Naive thymus-derived CD4-positive, alpha-beta T cell (primary cell): ENCODE measurements at regions not wholly inside any gene's neighbourhood (a gene's known extent, or its start where the extent isn't known, plus 50 kb on each side); places are given as distances from the start of the nearest gene placed in this dataset.

Source experiments
- ATAC-seq: fragments of 150-1000 bp; cut with Tn5 transposase; 2 replicates; pipeline ENCODE4 v1.10.0; 2021; ENCODE audit warnings: mild to moderate bottlenecking, moderate library complexity
- CTCF ChIA-PET: fragments of 350-600 bp; sonication (Branson Sonifier 250); formaldehyde crosslinking; loops from one replicate; lab custom pipeline; 2021; ENCODE audit warnings: antibody characterized with exemption; lab: Charles Lee
- POLR2A ChIA-PET: fragments of 350-600 bp; sonication (Branson Sonifier 250); formaldehyde crosslinking; loops from one replicate; lab custom pipeline; 2021; ENCODE audit warnings: antibody characterized with exemption, inconsistent platforms; lab: Charles Lee
- DNase-seq, 9 donors: peaks; one replicate each; pipeline versions ENCODE4 v3.0.0 to v3.0.0-alpha.2; 2020 to 2022; ENCODE audit warnings: mixed read lengths in 1 of 9
- H3K27ac ChIP-seq: one replicate; pipeline ENCODE4 v1.7.0; 2013; ENCODE audit warnings: mild to moderate bottlenecking, low read depth, low read length, moderate library complexity
- H3K27me3 ChIP-seq, 2 donors: one replicate each; pipeline ENCODE4 v1.7.0; 2013; ENCODE audit warnings: low read length in 2 of 2, mild to moderate bottlenecking in 2 of 2, moderate library complexity in 2 of 2; ENCODE audit not compliant: control insufficient read depth in 2 of 2, insufficient read depth in 2 of 2
- H3K36me3 ChIP-seq, 3 experiments: 1 replicate in 2 of 3; 2 replicates in 1 of 3; pipeline ENCODE4 v1.7.0; 2013; ENCODE audit warnings: low read length in 3 of 3, mild to moderate bottlenecking in 3 of 3, moderate library complexity in 1 of 3; ENCODE audit not compliant: insufficient read depth in 3 of 3, control insufficient read depth in 2 of 3
- H3K4me1 ChIP-seq, 2 donors: one replicate each; pipeline ENCODE4 v1.7.0; 2013; ENCODE audit warnings: low read length in 2 of 2, mild to moderate bottlenecking in 2 of 2, moderate library complexity in 1 of 2; ENCODE audit not compliant: control insufficient read depth in 2 of 2, insufficient read depth in 2 of 2
- H3K4me3 ChIP-seq: 2 replicates; pipeline ENCODE4 v1.7.0; 2013; ENCODE audit warnings: mild to moderate bottlenecking, low read length
- H3K9me3 ChIP-seq, 3 experiments: 1 replicate in 2 of 3; 2 replicates in 1 of 3; pipeline ENCODE4 v1.7.0; 2013; ENCODE audit warnings: low read length in 3 of 3; ENCODE audit not compliant: control insufficient read depth in 2 of 3
- H3K27ac Mint-ChIP-seq, 9 donors: one replicate each; pipeline ENCODE4 v1.8.0; 2020 to 2022; ENCODE audit warnings: mixed read lengths in 9 of 9, mild to moderate bottlenecking in 8 of 9, moderate library complexity in 5 of 9, inconsistent platforms in 2 of 9
- H3K27me3 Mint-ChIP-seq, 5 donors: one replicate each; pipeline ENCODE4 v1.8.0; 2021 to 2022; ENCODE audit warnings: mixed read lengths in 5 of 5, mild to moderate bottlenecking in 1 of 5
- H3K36me3 Mint-ChIP-seq, 5 donors: one replicate each; pipeline ENCODE4 v1.8.0; 2020 to 2022; ENCODE audit warnings: mixed read lengths in 5 of 5, mild to moderate bottlenecking in 3 of 5, inconsistent platforms in 1 of 5
- H3K4me1 Mint-ChIP-seq, 7 donors: one replicate each; pipeline ENCODE4 v1.8.0; 2020 to 2022; ENCODE audit warnings: mixed read lengths in 7 of 7, mild to moderate bottlenecking in 3 of 7, inconsistent platforms in 1 of 7
- H3K4me3 Mint-ChIP-seq, 10 donors: one replicate each; pipeline ENCODE4 v1.8.0; 2020 to 2022; ENCODE audit warnings: mild to moderate bottlenecking in 10 of 10, mixed read lengths in 10 of 10, moderate library complexity in 6 of 10, inconsistent platforms in 2 of 10
- H3K9me3 Mint-ChIP-seq, 11 donors: one replicate each; pipeline ENCODE4 v1.8.0; 2020 to 2022; ENCODE audit warnings: mixed read lengths in 11 of 11, mild to moderate bottlenecking in 4 of 11, inconsistent platforms in 1 of 11, moderate library complexity in 1 of 11
- intact Hi-C, 2 donors: fragments of 100-400 bp; cut with micrococcal nuclease; formaldehyde crosslinking; loops; one replicate each; pipeline ENCODE4 v1.15.1; 2023

- ChIA-PET CTCF (no interaction called here), POLR2A (no interaction called here)
- no peaks in the 10 kb centered on the region for H3K4me1 Mint-ChIP-seq
- H3K27ac Mint-ChIP-seq = no peak overlapping the region
- Histone ChIP-seq H3K4me3 (no peak overlapping the region), H3K27me3 (no peaks in the 10 kb centered on the region), H3K4me1 (no peaks in the 10 kb centered on the region), H3K36me3 (no peaks in the 10 kb centered on the region), H3K9me3 (no peaks in the 10 kb centered on the region), H3K27ac (no peak overlapping the region)
- ATAC-seq = no peak
- no peaks in the 10 kb centered on the region for H3K36me3 Mint-ChIP-seq
- intact Hi-C loops = no loop called here
- DNase-seq = no peak
- peaks cover 0 to 7% (median 0%) of the 10 kb centered on the region in 5 donors for H3K27me3 Mint-ChIP-seq
- H3K9me3 Mint-ChIP-seq = no peaks in the 10 kb centered on the region
- no peak overlapping the region for H3K4me3 Mint-ChIP-seq
Observed at GRCh38 chr9:78826527-78826926, 529.6 kb downstream of the PSAT1 start.

GRCh38 chr9:78828521-78828920 lies 531.6 kb downstream of the PSAT1 start:
- Histone ChIP-seq H3K9me3 (no peaks in the 10 kb centered on the region), H3K36me3 (no peaks in the 10 kb centered on the region), H3K4me3 (no peak overlapping the region), H3K27me3 (no peaks in the 10 kb centered on the region), H3K27ac (no peak overlapping the region), H3K4me1 (no peaks in the 10 kb centered on the region)
- Mint-ChIP-seq H3K4me3 (no peak overlapping the region), H3K9me3 (no peaks in the 10 kb centered on the region), H3K36me3 (no peaks in the 10 kb centered on the region), H3K27me3 (peaks cover 0 to 7% (median 0%) of the 10 kb centered on the region in 5 donors), H3K4me1 (no peaks in the 10 kb centered on the region), H3K27ac (peak overlapping the region in 1 of 9 donors; percentile 16)
- intact Hi-C loops = no loop called here
- DNase-seq (no peak), ATAC-seq (no peak)
- ChIA-PET POLR2A (no interaction called here), CTCF (no interaction called here)

- H3K4me3 Mint-ChIP-seq = no peak overlapping the region
- no peaks in the 10 kb centered on the region for H3K9me3 Mint-ChIP-seq
Observed at GRCh38 chr9:78830301-78830700, 533.4 kb downstream of the PSAT1 start.

DNA sequence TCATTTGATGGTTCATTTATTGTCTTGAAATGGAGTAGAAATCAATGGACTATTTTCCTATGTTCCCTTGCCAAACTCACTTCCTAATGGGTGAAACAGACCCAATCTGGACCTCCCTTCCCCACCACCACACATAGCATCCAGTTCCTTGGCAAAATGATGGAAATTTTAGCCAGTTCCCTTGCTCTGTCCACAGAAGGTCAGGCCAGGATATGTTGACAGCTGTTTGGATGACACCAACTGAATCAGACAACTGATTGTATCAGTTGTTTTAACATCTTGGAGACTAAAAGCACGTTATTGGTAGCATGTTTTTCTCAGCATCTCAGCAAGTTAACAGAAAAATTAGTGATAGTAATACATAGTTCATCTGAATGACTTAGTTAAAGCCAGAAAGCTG lies 534.8 kb downstream of the PSAT1 start:
- H3K36me3 Mint-ChIP-seq = no peaks in the 10 kb centered on the region
- no peaks in the 10 kb centered on the region for H3K36me3 ChIP-seq
- H3K27me3 ChIP-seq = no peaks in the 10 kb centered on the region
- peaks cover 0 to 7% (median 0%) of the 10 kb centered on the region in 5 donors for H3K27me3 Mint-ChIP-seq
- H3K4me1 ChIP-seq = no peaks in the 10 kb centered on the region
- DNase-seq (no peak), ATAC-seq (no peak)
- intact Hi-C loops = no loop called here
- H3K9me3 ChIP-seq = no peaks in the 10 kb centered on the region
- H3K4me3 ChIP-seq = no peak overlapping the region
- H3K27ac ChIP-seq = no peak overlapping the region
- POLR2A ChIA-PET = no interaction called here
- H3K4me1 Mint-ChIP-seq = no peaks in the 10 kb centered on the region
- CTCF ChIA-PET = interaction anchor here (1.2 kb wide), 1 partner anchor 11 kb away, joined by 3 read pairs; no protein-coding TSS in a partner anchor
- H3K4me3 Mint-ChIP-seq = no peak overlapping the region
- H3K27ac Mint-ChIP-seq = no peak overlapping the region
- no peaks in the 10 kb centered on the region for H3K9me3 Mint-ChIP-seq

More at GRCh38 chr9:78830301-78830700, 533.4 kb downstream of the PSAT1 start:
- DNase-seq (no peak), ATAC-seq (no peak)
- intact Hi-C loops = no loop called here
- H3K27me3 ChIP-seq = no peaks in the 10 kb centered on the region
- H3K4me3 ChIP-seq = no peak overlapping the region
- Mint-ChIP-seq H3K27ac (no peak overlapping the region), H3K4me1 (no peaks in the 10 kb centered on the region), H3K27me3 (peaks cover 0 to 7% (median 0%) of the 10 kb centered on the region in 5 donors), H3K36me3 (no peaks in the 10 kb centered on the region)
- H3K36me3 ChIP-seq = no peaks in the 10 kb centered on the region
- ChIA-PET CTCF (no interaction called here), POLR2A (no interaction called here)
- H3K9me3 ChIP-seq = no peaks in the 10 kb centered on the region
- no peaks in the 10 kb centered on the region for H3K4me1 ChIP-seq
- H3K27ac ChIP-seq = no peak overlapping the region

- Mint-ChIP-seq H3K4me1 (no peaks in the 10 kb centered on the region), H3K27me3 (no peaks in the 10 kb centered on the region), H3K27ac (no peak overlapping the region), H3K9me3 (no peaks in the 10 kb centered on the region), H3K4me3 (no peak overlapping the region), H3K36me3 (no peaks in the 10 kb centered on the region)
- DNase-seq (no peak), ATAC-seq (no peak)
- ChIA-PET POLR2A (no interaction called here), CTCF (no interaction called here)
- H3K27me3 ChIP-seq = no peaks in the 10 kb centered on the region
- intact Hi-C loops = no loop called here
- H3K4me1 ChIP-seq = no peaks in the 10 kb centered on the region
- no peak overlapping the region for H3K27ac ChIP-seq
- no peaks in the 10 kb centered on the region for H3K36me3 ChIP-seq
- H3K4me3 ChIP-seq = no peak overlapping the region
- H3K9me3 ChIP-seq = no peaks in the 10 kb centered on the region
Observed at GRCh38 chr9:78835928-78836450, 539.1 kb downstream of the PSAT1 start.

DNA sequence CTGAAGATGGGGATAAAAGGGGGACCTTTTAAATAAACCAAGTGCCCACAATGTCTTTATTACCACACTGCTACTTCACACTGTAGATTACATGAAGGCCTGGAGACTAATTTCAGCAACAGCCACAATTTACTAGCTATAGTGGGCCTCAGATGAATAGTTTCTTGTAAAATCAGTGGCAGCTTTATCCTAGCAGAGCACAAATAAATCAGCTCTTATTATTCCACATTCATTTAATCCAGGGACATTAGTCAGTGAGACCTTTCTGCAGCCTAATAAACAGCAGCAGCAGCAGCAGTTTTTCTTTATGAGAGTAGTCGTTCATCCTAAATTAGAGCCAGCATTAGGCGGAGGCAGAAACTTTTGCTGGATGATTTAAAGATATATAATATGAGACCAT lies 542.3 kb downstream of the PSAT1 start:
- H3K27me3 Mint-ChIP-seq = no peaks in the 10 kb centered on the region
- intact Hi-C loops = no loop called here

DNA sequence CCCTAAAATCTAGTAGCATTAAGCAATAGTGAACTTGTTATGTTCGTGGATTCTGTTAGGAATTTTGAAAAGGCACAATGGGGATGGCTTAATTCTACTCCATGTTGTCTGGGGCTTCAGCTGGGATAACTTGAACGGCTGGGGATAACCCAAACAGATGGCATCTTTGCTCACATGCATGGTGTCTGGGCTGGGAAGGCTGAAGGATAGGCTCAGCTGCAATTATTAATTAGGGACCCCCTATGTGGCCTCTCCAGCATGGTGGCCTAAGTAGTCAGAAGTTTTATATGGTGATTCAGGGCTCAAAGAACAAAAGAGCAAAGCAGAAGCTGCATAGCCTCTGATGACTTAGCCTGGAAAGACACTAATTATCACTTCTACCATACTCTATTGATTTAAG lies 551.1 kb downstream of the PSAT1 start:
- Mint-ChIP-seq H3K9me3 (peaks cover 3 to 20% (median 11%) of the 10 kb centered on the region in 11 donors), H3K4me1 (no peaks in the 10 kb centered on the region), H3K27ac (no peak overlapping the region), H3K36me3 (no peaks in the 10 kb centered on the region), H3K27me3 (no peaks in the 10 kb centered on the region), H3K4me3 (no peak overlapping the region)
- Histone ChIP-seq H3K36me3 (no peaks in the 10 kb centered on the region), H3K9me3 (no peaks in the 10 kb centered on the region), H3K27ac (no peak overlapping the region), H3K27me3 (peaks cover 0 to 2% of the 10 kb centered on the region in 2 donors), H3K4me3 (no peak overlapping the region), H3K4me1 (no peaks in the 10 kb centered on the region)
- intact Hi-C loops = no loop called here
- CTCF ChIA-PET = no interaction called here
- ATAC-seq (no peak), DNase-seq (no peak)
- POLR2A ChIA-PET = no interaction called here

More for the DNA sequence above, 542.3 kb downstream of the PSAT1 start:
- Mint-ChIP-seq H3K36me3 (no peaks in the 10 kb centered on the region), H3K4me3 (no peak overlapping the region), H3K27ac (no peak overlapping the region), H3K4me1 (no peaks in the 10 kb centered on the region), H3K9me3 (peaks cover under 1 to 20% (median 9%) of the 10 kb centered on the region in 11 donors)
- Histone ChIP-seq H3K27me3 (no peaks in the 10 kb centered on the region), H3K9me3 (no peaks in the 10 kb centered on the region), H3K27ac (no peak overlapping the region), H3K36me3 (no peaks in the 10 kb centered on the region), H3K4me3 (no peak overlapping the region), H3K4me1 (no peaks in the 10 kb centered on the region)
- DNase-seq = no peak
- ChIA-PET POLR2A (no interaction called here), CTCF (no interaction called here)
- ATAC-seq = no peak
